A549 (cell line): ENCODE measurements at regions not wholly inside any gene's neighbourhood (a gene's known extent, or its start where the extent isn't known, plus 50 kb on each side); places are given as distances from the start of the nearest gene placed in this dataset.

Experiments
- ATAC-seq, 2 experiments: fragments of 200-7000 bp in 1 of 2; fragments of >200 bp in 1 of 2; cut with Nextera tagmentation in 1 of 2; cut with Tn5 transposase in 1 of 2; 3 replicates each; pipeline versions ENCODE4 v1.8.0 to v1.9.1; 2018 to 2020; ENCODE audit warnings: mild to moderate bottlenecking in 1 of 2, moderate library complexity in 1 of 2
- CTCF ChIA-PET: fragments of 300-600 bp; sonication (Branson Sonifier 250); formaldehyde crosslinking; extraction: SDS; loops from one replicate; lab custom pipeline; 2021; ENCODE audit warnings: antibody characterized with exemption, inconsistent platforms; lab: Yijun Ruan, JAX
- POLR2A ChIA-PET: fragments of 350-600 bp; formaldehyde crosslinking; extraction: SDS; loops from one replicate; lab custom pipeline; 2021; ENCODE audit warnings: antibody characterized with exemption, inconsistent platforms; lab: Yijun Ruan, JAX
- DNase-seq, 2 experiments: peaks; one replicate each; pipeline versions ENCODE4 v3.0.0 to v3.0.0-alpha.2; 2011 to 2016; ENCODE audit warnings: low read depth in 1 of 2, low spot score in 1 of 2
- FAIRE-seq: peaks from 2 replicates; lab custom pipeline; 2011; peaks lifted over from hg19 to GRCh38; lab: Jason Lieb, UNC
- H3K27ac ChIP-seq, 2 experiments: fragments of >200 bp; sonication (Bioruptor Twin); formaldehyde crosslinking; 3 replicates each; pipeline ENCODE4 v1.5.1; 2016 to 2017
- H3K4me1 ChIP-seq: fragments of >200 bp; sonication (Bioruptor Twin); formaldehyde crosslinking; 3 replicates; pipeline ENCODE4 v1.6.1; 2016
- H3K4me2 ChIP-seq: fragments of >200 bp; sonication (Bioruptor Twin); formaldehyde crosslinking; 3 replicates; pipeline ENCODE4 v1.6.1; 2016
- H3K4me3 ChIP-seq: fragments of >200 bp; sonication (Bioruptor Twin); formaldehyde crosslinking; 3 replicates; pipeline ENCODE4 v1.5.1; 2016
- H3K9me3 ChIP-seq: fragments of >200 bp; sonication (Bioruptor Twin); formaldehyde crosslinking; 3 replicates; pipeline ENCODE4 v1.6.1; 2016
- ATOH8 ChIP-seq: fragments of 250-450 bp; sonication (Bioruptor Pico); IDR thresholded peaks from 2 replicates; pipeline ENCODE4 v1.5.0; 2020; ENCODE audit warnings: low read depth, mild to moderate bottlenecking, moderate library complexity
- CBX8 ChIP-seq: fragments of 200-600 bp; sonication (generic); IDR thresholded peaks from 2 replicates; pipeline ENCODE4 v1.6.1; 2016
- CEBPB ChIP-seq, 2 experiments: fragments of >200 bp in 1 of 2; sonication (Bioruptor Twin) in 1 of 2; formaldehyde crosslinking in 1 of 2; IDR thresholded peaks; 2 replicates each; pipeline ENCODE4 v1.6.1; 2012 to 2016
- CHD2 ChIP-seq: fragments of 150-350 bp; IDR thresholded peaks from 2 replicates; pipeline ENCODE4 v1.6.1; 2014; ENCODE audit warnings: low read length; ENCODE audit not compliant: partially characterized antibody
- E2F6 ChIP-seq: IDR thresholded peaks from 2 replicates; pipeline ENCODE4 v1.6.1; 2012; ENCODE audit warnings: low read depth, borderline replicate concordance
- EHF ChIP-seq: fragments of 250-450 bp; sonication (Bioruptor Pico); IDR thresholded peaks from 2 replicates; pipeline ENCODE4 v1.5.0; 2020; ENCODE audit warnings: mild to moderate bottlenecking
- ELK1 ChIP-seq: fragments of 150-350 bp; IDR thresholded peaks from 2 replicates; pipeline ENCODE4 v1.6.1; 2014; ENCODE audit warnings: low read depth, mild to moderate bottlenecking, low read length
- FOXS1 ChIP-seq: fragments of 250-450 bp; sonication (Bioruptor Pico); IDR thresholded peaks from 2 replicates; pipeline ENCODE4 v1.5.0; 2020; ENCODE audit warnings: mild to moderate bottlenecking, moderate library complexity
- HES2 ChIP-seq: fragments of >200 bp; sonication (Bioruptor Twin); formaldehyde crosslinking; IDR thresholded peaks from 2 replicates; pipeline ENCODE4 v1.6.1; 2016
- HEYL ChIP-seq: fragments of 250-450 bp; sonication (Bioruptor Pico); IDR thresholded peaks from 2 replicates; pipeline ENCODE4 v1.8.0; 2021; ENCODE audit warnings: mild to moderate bottlenecking, moderate library complexity
- HOXA7 ChIP-seq: fragments of 250-450 bp; sonication (Bioruptor Pico); IDR thresholded peaks from 2 replicates; pipeline ENCODE4 v1.5.0; 2020; ENCODE audit warnings: mild to moderate bottlenecking, moderate library complexity
- HOXB13 ChIP-seq: fragments of 250-450 bp; sonication (Bioruptor Pico); IDR thresholded peaks from 2 replicates; pipeline ENCODE4 v1.5.0; 2020; ENCODE audit warnings: low read depth, mild to moderate bottlenecking, moderate library complexity
- MAX ChIP-seq: IDR thresholded peaks from 2 replicates; pipeline ENCODE4 v1.6.1; 2012
- NPAS2 ChIP-seq: fragments of 250-450 bp; sonication (Bioruptor Pico); IDR thresholded peaks from 2 replicates; pipeline ENCODE4 v1.8.0; 2022; ENCODE audit warnings: mild to moderate bottlenecking, moderate library complexity, borderline replicate concordance
- PHF8 ChIP-seq: fragments of 200-600 bp; sonication (generic); IDR thresholded peaks from 2 replicates; pipeline ENCODE4 v1.6.1; 2016; ENCODE audit warnings: low read depth, mild to moderate bottlenecking, antibody characterized with exemption, moderate library complexity, borderline replicate concordance
- RARB ChIP-seq: fragments of 250-450 bp; sonication (Bioruptor Pico); IDR thresholded peaks from 2 replicates; pipeline ENCODE4 v1.8.0; 2021; ENCODE audit warnings: mild to moderate bottlenecking, moderate library complexity
- TFCP2L1 ChIP-seq: fragments of 250-450 bp; sonication (Bioruptor Pico); IDR thresholded peaks from 2 replicates; pipeline ENCODE4 v1.5.0; 2021; ENCODE audit warnings: mild to moderate bottlenecking
- TP53 ChIP-seq: fragments of 250-450 bp; sonication (Bioruptor Pico); IDR thresholded peaks from 2 replicates; pipeline ENCODE4 v1.5.0; 2021; ENCODE audit warnings: mild to moderate bottlenecking, moderate library complexity
- USF2 ChIP-seq: fragments of 450-650 bp; IDR thresholded peaks from 2 replicates; pipeline ENCODE4 v1.6.1; 2014; ENCODE audit warnings: antibody characterized with exemption
- WGBS: methylation state at CpG from one replicate; pipeline ENCODE4 v1.1.6; 2017; ENCODE audit errors: missing lambda C conversion rate; 5-methylcytosine and 5-hydroxymethylcytosine counted together

- Histone ChIP-seq H3K9me3 (no peaks in the 10 kb centered on the region), H3K4me2 (no peak overlapping the region), H3K27ac (no peak overlapping the region), H3K4me1 (no peaks in the 10 kb centered on the region), H3K4me3 (no peak overlapping the region)
- DNase-seq: no peak
- no peak for ATAC-seq
- CTCF ChIA-PET: interaction anchor here (0.7 to 1.5 kb wide), 2 partner anchors 9 to 13 kb away, joined by 3 to 4 read pairs; no protein-coding TSS in a partner anchor
- FAIRE-seq: no peak
- POLR2A ChIA-PET: no interaction called here
- WGBS: 61% methylated on average over 4 of the region's 4 CpGs
- TF ChIP-seq EHF (no peak), HOXB13 (CRISPR knock-in tag) (no peak), USF2 (no peak), FOXS1 (CRISPR knock-in tag) (no peak), E2F6 (no peak), ELK1 (no peak), HOXA7 (no peak), ATOH8 (no peak), CEBPB (IDR thresholded peaks at IDR 0.05) (no peak), TFCP2L1 (CRISPR knock-in tag) (no peak), TP53 (CRISPR knock-in tag) (no peak)
Measured at GRCh38 chr6:21506126-21506525, 87.4 kb upstream of the SOX4 start.

GRCh38 chr6:21507811-21508210 lies 85.7 kb upstream of the SOX4 start:
- TF ChIP-seq CHD2 (no peak), HEYL (CRISPR knock-in tag) (no peak), RARB (CRISPR knock-in tag) (no peak)
- Histone ChIP-seq H3K4me1 (no peaks in the 10 kb centered on the region), H3K4me2 (no peak overlapping the region), H3K27ac (no peak overlapping the region), H3K9me3 (no peaks in the 10 kb centered on the region), H3K4me3 (no peak overlapping the region)
- CTCF ChIA-PET: no interaction called here
- FAIRE-seq (no peak), ATAC-seq (no peak), DNase-seq (no peak)
- WGBS: 45% methylated on average over 2 of the region's 2 CpGs
- POLR2A ChIA-PET: no interaction called here

GRCh38 chr6:21508753-21509152 lies 84.8 kb upstream of the SOX4 start:
- no peak overlapping the region for H3K4me2 ChIP-seq
- FAIRE-seq: no peak
- H3K4me1 ChIP-seq: no peaks in the 10 kb centered on the region
- POLR2A ChIA-PET: no interaction called here
- H3K9me3 ChIP-seq: no peaks in the 10 kb centered on the region
- no peak for TF ChIP-seq CBX8
- no peak for TF ChIP-seq EHF
- TF ChIP-seq HEYL (CRISPR knock-in tag): no peak
- no peak for TF ChIP-seq MAX
- no peak for TF ChIP-seq PHF8
- TF ChIP-seq NPAS2 (CRISPR knock-in tag): no peak
- TF ChIP-seq HES2: no peak
- no peak for TF ChIP-seq ELK1
- TF ChIP-seq, all 56 proteins: peak for 0
- WGBS: 52% methylated on average over 4 of the region's 4 CpGs
- CTCF ChIA-PET: no interaction called here
- ATAC-seq (no peak), DNase-seq (no peak)
- Histone ChIP-seq H3K4me3 (no peak overlapping the region), H3K27ac (no peak overlapping the region)
